Activated CD4-positive, alpha-beta T cell treated with anti-CD3 and anti-CD28 coated beads for 48 hours (primary cell): ENCODE measurements at regions not wholly inside any gene's neighbourhood (a gene's known extent, or its start where the extent isn't known, plus 50 kb on each side); places are given as distances from the start of the nearest gene placed in this dataset.

ENCODE experiments used
- DNase-seq: peaks from one replicate; pipeline ENCODE4 v3.0.0-alpha.2; 2020

GRCh38 chr4:149296503-149296902 is 519.1 kb downstream of the IQCM start:
- no peak for DNase-seq

DNA sequence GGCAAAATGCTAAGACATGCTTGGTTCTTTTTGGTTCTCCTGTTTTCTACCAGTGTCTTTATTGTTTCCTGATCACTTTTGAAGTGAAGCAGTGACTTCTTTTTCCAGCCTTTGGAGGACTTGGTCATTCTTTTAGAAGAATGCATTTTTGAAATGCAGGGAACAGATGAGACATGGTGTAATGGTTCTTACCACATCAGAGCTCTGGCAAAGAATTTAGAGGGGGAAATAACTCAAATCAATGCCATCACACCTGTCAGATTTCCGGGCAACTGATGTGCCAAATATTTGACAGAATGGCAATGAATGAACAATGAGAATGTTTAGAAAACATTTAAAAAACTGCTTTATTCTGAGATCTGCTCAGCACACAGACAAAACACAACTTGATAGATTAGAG is 519.6 kb downstream of the IQCM start:
- DNase-seq, result no peak

DNA sequence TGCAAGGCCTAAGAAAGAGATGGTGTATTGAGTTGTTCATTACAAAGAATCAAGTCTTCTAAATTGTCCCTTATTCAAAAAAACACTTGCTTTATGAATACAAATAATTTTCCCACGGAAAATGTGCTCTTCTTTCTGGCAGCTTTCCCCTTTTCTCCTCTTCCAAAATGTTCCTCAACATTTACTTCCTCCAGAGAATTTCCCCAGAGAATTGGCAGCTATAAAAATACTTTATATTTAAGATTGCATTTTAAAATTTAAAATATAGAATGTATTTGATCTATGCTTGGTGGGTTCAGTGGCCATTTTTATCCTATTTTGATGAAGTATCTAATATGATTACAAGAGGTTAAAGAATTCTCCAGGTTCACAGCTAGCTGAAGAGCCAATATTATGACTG is 521.0 kb downstream of the IQCM start:
- no peak for DNase-seq

DNA sequence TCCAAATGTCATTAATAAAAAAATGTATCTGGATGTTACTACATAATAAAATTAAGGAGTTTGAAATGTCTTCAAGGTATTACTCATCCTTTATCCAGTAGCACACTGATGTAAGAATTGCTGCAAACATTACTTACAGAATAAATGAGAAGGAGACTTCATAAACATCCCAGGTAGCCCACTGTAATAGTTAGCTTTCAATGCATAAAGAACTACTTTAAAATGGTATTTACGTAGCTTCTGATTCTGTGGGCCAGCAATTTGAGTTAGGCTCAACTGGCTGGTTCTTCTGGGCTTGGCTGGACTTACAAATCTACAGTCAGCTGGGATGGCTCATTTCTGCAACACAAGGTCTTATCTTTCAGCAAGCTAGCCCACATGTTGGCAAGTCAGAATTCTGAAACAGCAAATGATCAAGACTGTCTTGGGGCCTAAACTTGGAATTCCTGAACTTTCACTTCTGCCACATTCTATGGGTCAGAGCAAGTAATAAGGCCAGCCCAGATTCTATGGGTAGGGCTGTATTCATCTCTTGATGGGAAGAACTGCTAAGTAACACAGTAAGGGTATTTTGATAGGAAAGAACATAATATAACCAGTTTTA is 522.5 kb downstream of the IQCM start:
- no peak for DNase-seq

DNA sequence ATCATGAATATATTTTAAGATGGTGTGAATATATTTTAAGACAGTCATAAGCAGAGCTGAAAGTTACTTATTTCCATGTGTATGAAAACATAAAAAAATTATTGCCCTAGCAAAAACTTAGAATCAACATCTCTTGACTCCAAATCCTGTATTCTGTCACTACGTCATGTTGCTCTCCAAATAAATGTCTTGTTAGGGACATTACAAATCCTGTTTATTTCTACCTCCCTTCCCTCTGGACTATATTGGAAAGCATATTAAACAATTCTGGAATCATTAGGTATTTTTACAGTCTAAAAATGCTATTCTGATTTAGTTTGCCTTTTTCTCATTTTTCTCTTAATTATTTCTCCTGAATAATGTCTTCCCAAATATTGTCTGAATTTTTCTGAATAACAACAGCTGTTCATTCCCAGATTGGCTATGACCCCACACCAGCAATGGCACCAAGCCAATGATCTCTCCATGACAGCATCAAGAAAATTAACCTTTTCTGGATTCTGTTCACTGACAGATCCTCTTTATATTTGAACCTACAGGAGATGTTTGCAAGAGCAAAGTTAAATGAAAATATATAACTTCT is 523.1 kb downstream of the IQCM start:
- DNase-seq, result no peak

GRCh38 chr4:149291463-149291862 is 524.2 kb downstream of the IQCM start:
- no peak for DNase-seq

GRCh38 chr4:149280806-149281205 is 534.8 kb downstream of the IQCM start:
- DNase-seq, result no peak

DNA sequence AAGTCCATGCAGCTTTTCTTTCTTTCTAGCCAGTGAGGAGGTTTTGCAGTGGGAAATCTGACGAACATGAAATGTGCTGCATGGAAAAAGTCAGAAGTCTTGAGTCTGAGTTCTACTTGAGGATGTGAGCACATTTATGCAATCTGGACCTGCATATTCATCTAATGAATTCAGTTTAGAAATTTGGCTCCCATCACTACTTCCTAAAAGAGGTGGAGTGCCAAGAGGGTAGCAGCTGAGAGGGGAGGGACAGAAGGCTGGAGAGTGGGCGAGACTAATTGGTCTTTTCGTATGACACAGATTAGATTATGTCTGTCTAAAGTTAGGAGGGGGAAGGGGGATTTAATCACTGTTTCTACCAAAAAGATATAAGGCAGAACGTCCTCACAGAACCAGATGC is 535.9 kb downstream of the IQCM start:
- DNase-seq, result no peak

GRCh38 chr4:149279331-149279730 is 536.3 kb downstream of the IQCM start:
- no peak for DNase-seq

DNA sequence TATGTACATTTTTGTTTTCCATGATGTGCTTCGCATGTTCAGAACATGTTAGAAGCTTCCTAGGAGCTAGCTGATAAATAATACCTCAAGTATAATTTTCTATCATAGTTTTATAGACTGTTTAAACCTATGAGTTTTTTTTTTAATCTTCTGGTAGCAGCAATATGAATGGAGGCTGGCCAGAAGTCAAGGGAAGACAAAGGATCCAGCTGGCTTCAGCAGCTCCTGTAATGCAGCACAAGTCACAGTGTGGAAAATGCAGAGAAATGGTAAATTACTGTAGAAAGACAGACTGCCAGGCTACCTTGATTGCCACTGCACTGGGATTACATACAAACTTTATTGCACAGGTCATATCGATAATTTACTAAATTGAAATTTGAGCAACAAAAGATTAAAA is 537.9 kb downstream of the IQCM start:
- DNase-seq, result no peak

DNA sequence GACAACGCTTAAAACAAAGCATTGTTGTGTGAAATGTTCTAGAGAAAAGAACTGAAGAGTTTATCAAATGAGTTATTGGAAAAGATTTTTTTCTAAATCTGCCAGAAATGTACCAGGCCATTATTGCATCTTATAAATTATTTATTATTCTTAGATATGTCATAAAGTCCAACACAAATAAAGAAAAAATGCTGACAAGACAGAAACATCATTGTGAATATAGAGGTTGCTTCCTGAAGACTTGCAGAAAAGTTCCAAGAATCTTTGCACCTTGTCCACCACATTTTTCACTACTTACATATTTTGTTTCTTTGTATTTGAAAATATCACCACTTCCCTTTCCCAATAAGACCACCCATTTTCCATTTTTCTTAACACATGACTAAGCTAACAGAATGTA is 545.8 kb downstream of the IQCM start:
- no peak for DNase-seq

GRCh38 chr4:149266301-149266700 is 549.3 kb downstream of the IQCM start:
- no peak for DNase-seq

- no peak for DNase-seq
These were observed 550.0 kb downstream of the IQCM start for GRCh38 chr4:149265645-149266044.

GRCh38 chr4:149264093-149264733 is 551.4 kb downstream of the IQCM start:
- DNase-seq, result peak; percentile 17

DNA sequence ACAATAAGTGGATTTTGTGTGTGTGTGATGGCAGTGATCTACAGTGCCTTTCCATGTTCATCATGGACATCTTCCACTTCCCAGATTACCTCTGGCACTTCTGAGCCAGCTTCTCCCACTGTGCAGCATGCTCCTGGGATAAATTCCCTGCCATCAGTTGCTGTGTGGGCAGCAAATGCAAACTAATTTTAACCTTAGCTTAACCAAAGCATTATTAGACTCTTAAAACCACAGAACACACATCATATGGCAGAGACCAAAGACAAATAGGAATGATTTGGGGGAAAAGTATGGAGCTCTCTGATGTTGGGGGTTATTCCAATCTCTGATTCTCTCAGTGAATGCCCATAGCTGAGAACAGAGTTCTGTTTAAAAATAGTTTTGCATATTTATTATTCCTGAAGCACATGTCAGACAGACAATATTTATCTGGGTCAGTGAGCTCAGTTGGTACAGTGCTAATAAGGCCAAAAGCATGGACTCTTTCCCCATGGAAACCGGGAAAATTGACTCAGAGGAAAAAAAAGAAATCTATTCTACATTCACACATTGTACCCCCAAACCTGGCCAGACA is 567.4 kb downstream of the IQCM start:
- DNase-seq, result no peak

GRCh38 chr4:149247164-149247563 is 568.5 kb downstream of the IQCM start:
- DNase-seq, result no peak

DNA sequence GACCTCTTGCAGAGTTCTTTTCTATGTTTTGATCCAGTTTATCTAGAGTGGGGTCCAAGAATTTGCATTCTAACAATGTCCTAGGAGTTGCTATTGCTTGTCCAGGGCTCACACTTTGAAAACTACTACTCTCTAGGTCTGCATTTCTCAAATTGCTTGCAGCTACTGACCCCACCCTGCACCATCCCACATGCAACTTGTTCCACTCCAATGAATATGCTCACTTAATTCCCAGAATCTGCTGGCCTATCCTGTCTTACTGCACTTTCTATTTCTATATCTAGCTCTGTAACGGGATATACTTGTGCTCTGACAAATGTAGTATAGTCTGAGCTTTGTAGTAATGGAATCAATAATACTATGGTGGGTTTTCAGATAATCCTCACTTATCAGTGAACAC is 570.3 kb downstream of the IQCM start:
- no peak for DNase-seq

DNA sequence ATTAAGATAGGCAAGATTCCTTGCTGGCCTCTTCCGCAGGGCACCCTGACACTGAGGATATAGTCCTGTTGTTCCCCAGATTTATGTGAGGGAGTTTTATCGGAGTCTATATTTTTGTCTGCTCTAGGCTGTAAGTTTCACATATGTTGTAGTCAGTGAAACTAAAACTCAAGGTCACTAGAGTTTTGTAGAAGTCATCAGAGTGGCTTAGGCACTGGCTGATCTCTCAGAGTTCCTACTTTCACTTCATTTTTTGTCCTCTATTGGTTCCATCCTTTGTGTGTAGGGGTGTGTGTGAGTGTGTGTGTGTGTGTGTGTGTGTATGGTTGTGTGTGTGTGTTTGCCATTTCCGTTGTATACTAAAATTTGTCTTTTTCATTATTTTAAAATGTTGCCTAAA is 577.5 kb downstream of the IQCM start:
- no peak for DNase-seq

- no peak for DNase-seq
These were observed 580.8 kb downstream of the IQCM start for GRCh38 chr4:149234798-149235197.

GRCh38 chr4:149223659-149224058 is 592.0 kb downstream of the IQCM start:
- no peak for DNase-seq

DNA sequence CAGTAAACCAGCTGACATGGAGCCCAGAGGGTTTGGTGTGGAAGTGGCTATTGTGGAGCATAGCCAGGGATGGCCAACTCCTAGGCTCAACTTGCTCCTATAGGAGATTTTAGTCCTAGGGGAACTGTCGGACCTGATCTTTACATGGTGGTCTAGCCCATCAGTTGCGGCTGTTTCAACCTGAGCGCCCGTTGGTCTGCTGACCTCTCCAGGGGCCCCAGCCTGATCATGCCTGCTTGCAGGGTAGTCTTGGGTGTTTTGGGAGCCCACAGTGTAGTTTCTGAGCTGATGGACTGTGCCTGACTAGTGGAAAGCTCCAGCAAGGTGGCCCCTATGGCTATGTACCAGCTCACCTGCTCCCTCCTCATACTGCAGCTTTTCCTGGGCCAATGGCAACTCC is 597.0 kb downstream of the IQCM start:
- DNase-seq, result no peak

DNA sequence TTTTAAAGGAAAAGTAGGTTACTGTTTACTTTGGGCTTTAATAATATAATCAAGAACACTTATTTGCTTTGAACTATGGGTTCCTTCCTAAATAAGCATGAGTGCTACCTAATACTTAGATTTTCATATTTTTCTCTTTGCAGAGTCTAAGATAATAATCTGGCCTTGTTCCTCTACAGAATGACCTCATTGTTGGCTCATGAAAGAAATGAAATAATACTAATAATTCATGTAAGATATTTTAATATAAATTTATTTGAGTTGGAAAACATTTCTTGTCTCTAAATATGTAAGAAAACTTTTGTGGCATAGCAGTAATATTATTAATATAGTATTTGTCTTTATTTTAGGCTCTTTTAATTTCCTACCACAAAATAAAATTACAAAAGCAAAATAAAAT is 601.3 kb downstream of the IQCM start:
- no peak for DNase-seq

- DNase-seq, result no peak
These were observed 603.8 kb downstream of the IQCM start for GRCh38 chr4:149211876-149212275.

GRCh38 chr4:149203256-149204001 is 612.2 kb downstream of the IQCM start:
- DNase-seq, result no peak
